GM12878 (cell line): ENCODE measurements at regions not wholly inside any gene's neighbourhood (a gene's known extent, or its start where the extent isn't known, plus 50 kb on each side); places are given as distances from the start of the nearest gene placed in this dataset.

Experiments used
- ATAC-seq: fragments of 200-7000 bp; cut with Tn5 transposase; 3 replicates; pipeline ENCODE4 v1.9.1; 2020; ENCODE audit warnings: mild to moderate bottlenecking, moderate library complexity
- BruUV-seq: library from RNA; stranded (reverse); fragments of 400-500 nt; replicated peaks from 2 replicates; lab custom pipeline; 2021; lab: Mats Ljungman, UMichigan
- CTCF ChIA-PET: fragments of 300-600 bp; sonication (Branson Sonifier 250); formaldehyde crosslinking; extraction: SDS; loops from one replicate; lab custom pipeline; 2021; ENCODE audit warnings: inconsistent platforms; lab: Yijun Ruan, JAX
- POLR2A ChIA-PET: fragments of 350-600 bp; formaldehyde crosslinking; extraction: SDS; loops from one replicate; lab custom pipeline; 2021; ENCODE audit warnings: inconsistent platforms; lab: Charles Lee
- RAD21 ChIA-PET: fragments of 300-600 bp; sonication (Branson Sonifier 250); formaldehyde crosslinking; loops from one replicate; lab custom pipeline; 2023; ENCODE audit warnings: antibody characterized with exemption; ENCODE audit not compliant: unreplicated experiment; lab: Charles Lee
- SMC1A ChIA-PET: fragments of 300-600 bp; sonication (Branson Sonifier 250); formaldehyde crosslinking; loops from one replicate; lab custom pipeline; 2023; ENCODE audit not compliant: unreplicated experiment, uncharacterized antibody; lab: Charles Lee
- DNase-seq: peaks from one replicate; pipeline ENCODE4 v3.0.0-alpha.2; 2011; ENCODE audit warnings: low read depth, low spot score
- FAIRE-seq: peaks from 3 replicates; lab custom pipeline; 2011; peaks lifted over from hg19 to GRCh38; lab: Jason Lieb, UNC
- H2AFZ ChIP-seq: 2 replicates; pipeline ENCODE4 v1.6.0; 2011; ENCODE audit warnings: low read depth, low read length, control low read depth; ENCODE audit not compliant: control insufficient read depth
- H3K27ac ChIP-seq: 2 replicates; pipeline ENCODE4 v1.5.1; 2011; ENCODE audit warnings: control low read depth; ENCODE audit not compliant: control insufficient read depth, insufficient read depth
- H3K27me3 ChIP-seq, 2 experiments: replicated peaks in 1 of 2; 2 replicates each; pipeline versions ENCODE4 v1.6.0 to v1.6.1; 2011; ENCODE audit warnings: low read length in 1 of 2; ENCODE audit not compliant: control insufficient read depth in 2 of 2, insufficient read depth in 2 of 2
- H3K36me3 ChIP-seq, 2 experiments: 2 replicates each; pipeline ENCODE4 v1.5.1; 2011; ENCODE audit warnings: low read length in 1 of 2; ENCODE audit not compliant: control insufficient read depth in 2 of 2, insufficient read depth in 2 of 2
- H3K4me1 ChIP-seq: 2 replicates; pipeline ENCODE4 v1.6.1; 2011; ENCODE audit warnings: mild to moderate bottlenecking, low read length, moderate library complexity, mixed read lengths; ENCODE audit not compliant: control insufficient read depth, insufficient read depth
- H3K4me2 ChIP-seq: 2 replicates; pipeline ENCODE4 v1.6.0; 2011; ENCODE audit warnings: control low read depth; ENCODE audit not compliant: control insufficient read depth, insufficient read depth
- H3K4me3 ChIP-seq: fragments of 200-600 bp; sonication (generic); 2 replicates; pipeline ENCODE4 v1.5.1; 2016
- H3K79me2 ChIP-seq: 2 replicates; pipeline ENCODE4 v1.6.0; 2011; ENCODE audit warnings: low read length; ENCODE audit not compliant: control insufficient read depth, insufficient read depth
- H3K9ac ChIP-seq: 2 replicates; pipeline ENCODE4 v1.8.0; 2011; ENCODE audit warnings: low read length, control low read depth, mixed read lengths; ENCODE audit not compliant: control insufficient read depth, insufficient read depth
- H3K9me3 ChIP-seq: replicated peaks from 3 replicates; pipeline ENCODE4 v1.5.1; 2011; ENCODE audit warnings: mild to moderate bottlenecking, low read length; ENCODE audit not compliant: control insufficient read depth, insufficient read depth
- H4K20me1 ChIP-seq: 2 replicates; pipeline ENCODE4 v1.6.0; 2011; ENCODE audit not compliant: control insufficient read depth, insufficient read depth
- CHD1 ChIP-seq: IDR thresholded peaks from 2 replicates; pipeline ENCODE4 v1.6.1; 2012; ENCODE audit warnings: low read depth, low read length, improper control_type of control experiment
- RB1 ChIP-seq: fragments of 450-650 bp; formaldehyde crosslinking; IDR thresholded peaks from 2 replicates; pipeline ENCODE4 v1.6.1; 2017; ENCODE audit warnings: mild to moderate bottlenecking, borderline replicate concordance
- SMARCA5 ChIP-seq: fragments of 450-650 bp; IDR thresholded peaks from 2 replicates; pipeline ENCODE4 v1.6.1; 2017; ENCODE audit warnings: mild to moderate bottlenecking
- SP1 ChIP-seq: IDR thresholded peaks from one replicate; pipeline ENCODE4 v1.6.1; 2011; ENCODE audit warnings: low read depth, low read length
- SRF ChIP-seq, 2 experiments: IDR thresholded peaks; 2 replicates each; pipeline ENCODE4 v1.6.1; 2011; ENCODE audit warnings: low read depth in 2 of 2, low read length in 2 of 2, mild to moderate bottlenecking in 1 of 2, moderate library complexity in 1 of 2
- TARDBP ChIP-seq: IDR thresholded peaks from 2 replicates; pipeline ENCODE4 v1.6.1; 2016; ENCODE audit warnings: borderline replicate concordance
- WGBS: methylation state at CpG from one replicate; pipeline ENCODE4 v1.1.6; 2016; ENCODE audit warnings: low lambda C conversion rate; ENCODE audit not compliant: insufficient replicate concordance, insufficient coverage; ENCODE audit errors: missing lambda C conversion rate; 5-methylcytosine and 5-hydroxymethylcytosine counted together
- in situ Hi-C: fragments of 300-500 bp; cut with MboI; formaldehyde crosslinking; loops from 9 replicates; pipeline ENCODE4 v1.14.3; 2018; ENCODE audit warnings: mixed read lengths
- intact Hi-C: fragments of 100-400 bp; cut with micrococcal nuclease; formaldehyde crosslinking; loops from one replicate; pipeline ENCODE4 v1.14.2; 2022; ENCODE audit not compliant: unreplicated experiment
- TF ChIP-seq, protein P1 (sequence below): fragments of 450-650 bp; IDR thresholded peaks from 2 replicates; pipeline ENCODE4 v1.6.1; 2018; ENCODE audit warnings: borderline replicate concordance, mild to moderate bottlenecking; ENCODE audit not compliant: partially characterized antibody

DNA sequence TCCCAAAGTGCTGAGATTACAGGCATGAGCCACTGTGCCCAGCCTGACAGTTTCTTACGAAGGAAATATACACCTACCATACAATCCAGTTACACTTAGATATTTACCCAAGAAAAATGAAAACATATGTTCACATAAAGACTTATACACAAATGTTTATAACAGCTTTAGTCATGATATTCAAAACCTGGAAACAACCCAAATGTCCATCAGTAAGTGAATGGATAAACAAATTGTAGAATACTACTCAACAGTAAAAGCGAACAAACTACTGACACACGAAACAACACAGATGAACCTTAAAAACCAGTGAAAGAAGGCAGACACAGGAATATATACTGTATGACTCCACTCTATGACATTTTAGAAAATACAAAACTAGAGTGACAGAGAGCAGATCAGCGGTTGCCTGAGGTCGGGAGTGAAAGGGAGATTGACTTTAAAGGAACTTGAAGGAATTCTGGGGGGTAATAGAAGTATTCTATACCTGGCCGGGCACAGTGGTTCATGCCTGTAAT is 83.6 kb downstream of the SPRING1 start:
- DNase-seq (no peak), ATAC-seq (no peak), FAIRE-seq (no peak)
- ChIA-PET RAD21 (no interaction called here), SMC1A (no interaction called here), POLR2A (interaction anchor here (0.5 kb wide), 1 partner anchor 220 kb away, joined by 4 read pairs; no protein-coding TSS in a partner anchor), CTCF (no interaction called here)
- no peak overlapping the region for H3K4me3 ChIP-seq
- H3K4me2 ChIP-seq = no peak overlapping the region
- no peaks in the 10 kb centered on the region for H3K4me1 ChIP-seq
- intact Hi-C loops = no loop called here
- H3K27ac ChIP-seq = no peak overlapping the region
- in situ Hi-C loops = no loop called here
- H3K79me2 ChIP-seq = no peaks in the 10 kb centered on the region
- peaks cover 2 to 9% of the 10 kb centered on the region in 2 experiments for H3K27me3 ChIP-seq
- H3K36me3 ChIP-seq = no peaks in the 10 kb centered on the region
- no peak overlapping the region for H2AFZ ChIP-seq
- no TSS peak for BruUV-seq
- WGBS = 66% methylated on average over 6 of the region's 6 CpGs
- H3K9ac ChIP-seq = no peak overlapping the region
- H4K20me1 ChIP-seq = no peaks in the 10 kb centered on the region; the same call in 1 of the 2 replicates
- no peak for TF ChIP-seq RB1
- TF ChIP-seq TARDBP = no peak
- TF ChIP-seq SRF (IDR thresholded peaks at IDR 0.05; ENCODE audit: low read depth in 2 of 2, low read length in 2 of 2) = no peak
- TF ChIP-seq SMARCA5 = no peak
- TF ChIP-seq SP1 = no peak
- no peak for TF ChIP-seq CHD1
- TF ChIP-seq, protein P1, sequence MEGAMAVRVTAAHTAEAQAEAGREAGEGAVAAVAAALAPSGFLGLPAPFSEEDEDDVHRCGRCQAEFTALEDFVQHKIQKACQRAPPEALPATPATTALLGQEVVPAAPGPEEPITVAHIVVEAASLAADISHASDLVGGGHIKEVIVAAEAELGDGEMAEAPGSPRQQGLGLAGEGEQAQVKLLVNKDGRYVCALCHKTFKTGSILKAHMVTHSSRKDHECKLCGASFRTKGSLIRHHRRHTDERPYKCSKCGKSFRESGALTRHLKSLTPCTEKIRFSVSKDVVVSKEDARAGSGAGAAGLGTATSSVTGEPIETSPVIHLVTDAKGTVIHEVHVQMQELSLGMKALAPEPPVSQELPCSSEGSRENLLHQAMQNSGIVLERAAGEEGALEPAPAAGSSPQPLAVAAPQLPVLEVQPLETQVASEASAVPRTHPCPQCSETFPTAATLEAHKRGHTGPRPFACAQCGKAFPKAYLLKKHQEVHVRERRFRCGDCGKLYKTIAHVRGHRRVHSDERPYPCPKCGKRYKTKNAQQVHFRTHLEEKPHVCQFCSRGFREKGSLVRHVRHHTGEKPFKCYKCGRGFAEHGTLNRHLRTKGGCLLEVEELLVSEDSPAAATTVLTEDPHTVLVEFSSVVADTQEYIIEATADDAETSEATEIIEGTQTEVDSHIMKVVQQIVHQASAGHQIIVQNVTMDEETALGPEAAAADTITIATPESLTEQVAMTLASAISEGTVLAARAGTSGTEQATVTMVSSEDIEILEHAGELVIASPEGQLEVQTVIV = no peak
- H3K9me3 ChIP-seq = no peaks in the 10 kb centered on the region; the same call in 2 of the 3 replicates
